Neural cell (in vitro differentiated cells): ENCODE measurements at regions not wholly inside any gene's neighbourhood (a gene's known extent, or its start where the extent isn't known, plus 50 kb on each side); places are given as distances from the start of the nearest gene placed in this dataset.

Source experiments
- H2AFZ ChIP-seq: fragments of 200-600, 300-800 bp; sonication (generic), shearing (Covaris generic); 2 replicates; pipeline ENCODE4 v1.6.0; 2014; ENCODE audit warnings: low read depth, mild to moderate bottlenecking, antibody characterized with exemption, low read length, moderate library complexity
- H3F3A ChIP-seq: fragments of 200-600 bp; shearing (Covaris generic); 2 replicates; pipeline ENCODE4 v1.6.1; 2016; ENCODE audit warnings: mild to moderate bottlenecking, moderate library complexity, mixed read lengths, antibody characterized with exemption, low read length; ENCODE audit not compliant: insufficient read depth, poor library complexity, severe bottlenecking
- H3K27ac ChIP-seq: fragments of 200-600, 300-800 bp; sonication (generic), shearing (Covaris generic); 2 replicates; pipeline ENCODE4 v1.5.1; 2014; ENCODE audit warnings: mild to moderate bottlenecking, low read length, moderate library complexity
- H3K27me3 ChIP-seq: fragments of 300-800, 200-600 bp; sonication (generic), shearing (Covaris generic); 2 replicates; pipeline ENCODE4 v1.6.0; 2014; ENCODE audit warnings: mild to moderate bottlenecking, low read depth, low read length, moderate library complexity; ENCODE audit not compliant: insufficient read depth
- H3K36me3 ChIP-seq: fragments of 300-800, 200-600 bp; sonication (generic), shearing (Covaris generic); 2 replicates; pipeline ENCODE4 v1.5.1; 2014; ENCODE audit warnings: mild to moderate bottlenecking, antibody characterized with exemption, low read length, moderate library complexity; ENCODE audit not compliant: insufficient read depth
- H3K4me2 ChIP-seq: fragments of 300-800, 200-600 bp; sonication (generic), shearing (Covaris generic); 2 replicates; pipeline ENCODE4 v1.6.0; 2014; ENCODE audit warnings: mild to moderate bottlenecking, low read length
- H3K4me3 ChIP-seq: fragments of 300-800, 200-600 bp; sonication (generic), shearing (Covaris generic); 2 replicates; pipeline ENCODE4 v1.5.1; 2014; ENCODE audit warnings: mild to moderate bottlenecking, low read length, moderate library complexity
- H3K79me2 ChIP-seq: fragments of 200-600 bp; shearing (Covaris generic); replicated peaks from 2 replicates; pipeline ENCODE4 v1.6.0; 2014; ENCODE audit warnings: mild to moderate bottlenecking, low read length, moderate library complexity; ENCODE audit not compliant: insufficient read depth
- H3K9ac ChIP-seq: fragments of 300-800, 200-600 bp; sonication (generic), shearing (Covaris generic); 2 replicates; pipeline ENCODE4 v1.6.1; 2016; ENCODE audit warnings: mild to moderate bottlenecking, low read length, mixed read lengths
- H3K9me2 ChIP-seq: fragments of 200-600 bp; shearing (Covaris generic); 2 replicates; pipeline ENCODE4 v1.6.1; 2016; ENCODE audit warnings: mild to moderate bottlenecking, low read length, mixed read lengths; ENCODE audit not compliant: insufficient read depth
- H3K9me3 ChIP-seq: fragments of 200-600, 300-800 bp; sonication (generic), shearing (Covaris generic); 2 replicates; pipeline ENCODE4 v1.6.1; 2016; ENCODE audit warnings: mild to moderate bottlenecking, mixed run types, low read length, moderate library complexity, mixed read lengths
- H4K20me1 ChIP-seq: fragments of 200-600 bp; shearing (Covaris generic); 2 replicates; pipeline ENCODE4 v1.6.1; 2016; ENCODE audit warnings: mild to moderate bottlenecking, mixed run types; ENCODE audit not compliant: insufficient read depth
- EP300 ChIP-seq: fragments of 450-650 bp; conservative IDR thresholded peaks from 2 replicates; pipeline ENCODE4 v1.6.1; 2014; ENCODE audit warnings: antibody characterized with exemption, mild to moderate bottlenecking, moderate library complexity; ENCODE audit not compliant: poor library complexity, severe bottlenecking
- EZH2 ChIP-seq: fragments of 200-600, 300-800 bp; shearing (Covaris generic), sonication (generic); IDR thresholded peaks from 2 replicates; pipeline ENCODE4 v1.6.1; 2014; ENCODE audit warnings: antibody characterized with exemption, low read length, borderline replicate concordance, mild to moderate bottlenecking; ENCODE audit not compliant: insufficient read depth, poor library complexity, severe bottlenecking
- MXI1 ChIP-seq: fragments of 450-650 bp; conservative IDR thresholded peaks from 2 replicates; pipeline ENCODE4 v1.6.1; 2014; ENCODE audit warnings: antibody characterized with exemption, mild to moderate bottlenecking; ENCODE audit not compliant: poor library complexity, severe bottlenecking
- POLR2AphosphoS5 ChIP-seq: IDR thresholded peaks from 2 replicates; pipeline ENCODE4 v1.6.1; 2012
- RAD21 ChIP-seq: fragments of 450-650 bp; conservative IDR thresholded peaks from 2 replicates; pipeline ENCODE4 v1.6.1; 2014; ENCODE audit warnings: antibody characterized with exemption, mild to moderate bottlenecking, moderate library complexity
- SMC3 ChIP-seq: fragments of 450-650 bp; conservative IDR thresholded peaks from 2 replicates; pipeline ENCODE4 v1.6.1; 2014; ENCODE audit warnings: antibody characterized with exemption, mild to moderate bottlenecking, moderate library complexity; ENCODE audit not compliant: poor library complexity
- TAF1 ChIP-seq: IDR thresholded peaks from 2 replicates; pipeline ENCODE4 v1.6.1; 2012; ENCODE audit warnings: low read depth
- TF ChIP-seq, protein P1 (sequence below): IDR thresholded peaks from 2 replicates; pipeline ENCODE4 v1.6.1; 2012; ENCODE audit warnings: borderline replicate concordance
- TF ChIP-seq, protein P2 (sequence below): fragments of 450-650 bp; IDR thresholded peaks from 2 replicates; pipeline ENCODE4 v1.5.1; 2014; ENCODE audit warnings: antibody characterized with exemption, mild to moderate bottlenecking, moderate library complexity; ENCODE audit not compliant: poor library complexity, severe bottlenecking

DNA sequence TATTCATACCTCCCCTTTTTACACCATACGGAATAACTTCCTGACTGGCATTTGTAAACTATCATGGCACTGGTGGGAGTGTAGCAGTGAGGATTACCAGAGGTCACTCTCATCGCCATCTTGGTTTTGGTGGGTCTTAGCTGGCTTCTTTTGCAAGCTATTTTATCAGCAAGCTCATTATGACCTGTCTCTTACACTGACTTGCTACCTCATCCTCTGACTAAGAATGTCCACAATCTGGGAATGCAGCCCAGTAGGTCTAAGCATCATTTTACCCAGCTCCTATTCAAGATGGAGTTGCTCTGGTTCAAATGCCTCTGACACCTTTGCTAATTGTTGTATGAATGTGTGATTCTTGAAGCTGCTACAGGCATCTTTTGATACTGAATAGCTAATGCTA is 950.8 kb upstream of the SLC39A10 start:
- H4K20me1 ChIP-seq: no peaks in the 10 kb centered on the region
- H3K4me2 ChIP-seq: no peak overlapping the region
- TF ChIP-seq, protein P1, sequence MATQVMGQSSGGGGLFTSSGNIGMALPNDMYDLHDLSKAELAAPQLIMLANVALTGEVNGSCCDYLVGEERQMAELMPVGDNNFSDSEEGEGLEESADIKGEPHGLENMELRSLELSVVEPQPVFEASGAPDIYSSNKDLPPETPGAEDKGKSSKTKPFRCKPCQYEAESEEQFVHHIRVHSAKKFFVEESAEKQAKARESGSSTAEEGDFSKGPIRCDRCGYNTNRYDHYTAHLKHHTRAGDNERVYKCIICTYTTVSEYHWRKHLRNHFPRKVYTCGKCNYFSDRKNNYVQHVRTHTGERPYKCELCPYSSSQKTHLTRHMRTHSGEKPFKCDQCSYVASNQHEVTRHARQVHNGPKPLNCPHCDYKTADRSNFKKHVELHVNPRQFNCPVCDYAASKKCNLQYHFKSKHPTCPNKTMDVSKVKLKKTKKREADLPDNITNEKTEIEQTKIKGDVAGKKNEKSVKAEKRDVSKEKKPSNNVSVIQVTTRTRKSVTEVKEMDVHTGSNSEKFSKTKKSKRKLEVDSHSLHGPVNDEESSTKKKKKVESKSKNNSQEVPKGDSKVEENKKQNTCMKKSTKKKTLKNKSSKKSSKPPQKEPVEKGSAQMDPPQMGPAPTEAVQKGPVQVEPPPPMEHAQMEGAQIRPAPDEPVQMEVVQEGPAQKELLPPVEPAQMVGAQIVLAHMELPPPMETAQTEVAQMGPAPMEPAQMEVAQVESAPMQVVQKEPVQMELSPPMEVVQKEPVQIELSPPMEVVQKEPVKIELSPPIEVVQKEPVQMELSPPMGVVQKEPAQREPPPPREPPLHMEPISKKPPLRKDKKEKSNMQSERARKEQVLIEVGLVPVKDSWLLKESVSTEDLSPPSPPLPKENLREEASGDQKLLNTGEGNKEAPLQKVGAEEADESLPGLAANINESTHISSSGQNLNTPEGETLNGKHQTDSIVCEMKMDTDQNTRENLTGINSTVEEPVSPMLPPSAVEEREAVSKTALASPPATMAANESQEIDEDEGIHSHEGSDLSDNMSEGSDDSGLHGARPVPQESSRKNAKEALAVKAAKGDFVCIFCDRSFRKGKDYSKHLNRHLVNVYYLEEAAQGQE: no peak
- no peak for TF ChIP-seq POLR2AphosphoS5
- TF ChIP-seq SMC3: no peak
- no peak for TF ChIP-seq MXI1
- TF ChIP-seq, protein P2, sequence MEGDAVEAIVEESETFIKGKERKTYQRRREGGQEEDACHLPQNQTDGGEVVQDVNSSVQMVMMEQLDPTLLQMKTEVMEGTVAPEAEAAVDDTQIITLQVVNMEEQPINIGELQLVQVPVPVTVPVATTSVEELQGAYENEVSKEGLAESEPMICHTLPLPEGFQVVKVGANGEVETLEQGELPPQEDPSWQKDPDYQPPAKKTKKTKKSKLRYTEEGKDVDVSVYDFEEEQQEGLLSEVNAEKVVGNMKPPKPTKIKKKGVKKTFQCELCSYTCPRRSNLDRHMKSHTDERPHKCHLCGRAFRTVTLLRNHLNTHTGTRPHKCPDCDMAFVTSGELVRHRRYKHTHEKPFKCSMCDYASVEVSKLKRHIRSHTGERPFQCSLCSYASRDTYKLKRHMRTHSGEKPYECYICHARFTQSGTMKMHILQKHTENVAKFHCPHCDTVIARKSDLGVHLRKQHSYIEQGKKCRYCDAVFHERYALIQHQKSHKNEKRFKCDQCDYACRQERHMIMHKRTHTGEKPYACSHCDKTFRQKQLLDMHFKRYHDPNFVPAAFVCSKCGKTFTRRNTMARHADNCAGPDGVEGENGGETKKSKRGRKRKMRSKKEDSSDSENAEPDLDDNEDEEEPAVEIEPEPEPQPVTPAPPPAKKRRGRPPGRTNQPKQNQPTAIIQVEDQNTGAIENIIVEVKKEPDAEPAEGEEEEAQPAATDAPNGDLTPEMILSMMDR: no peak
- no peak for TF ChIP-seq RAD21
- H3K36me3 ChIP-seq: no peaks in the 10 kb centered on the region
- H3K27ac ChIP-seq: no peak overlapping the region
- no peak overlapping the region for H2AFZ ChIP-seq
- H3K27me3 ChIP-seq: no peaks in the 10 kb centered on the region
- H3F3A ChIP-seq: no peaks in the 10 kb centered on the region
- H3K9me2 ChIP-seq: no peaks in the 10 kb centered on the region
- no peak overlapping the region for H3K4me3 ChIP-seq
- H3K79me2 ChIP-seq: no peaks in the 10 kb centered on the region
- H3K9ac ChIP-seq: no peak overlapping the region
- no peaks in the 10 kb centered on the region for H3K9me3 ChIP-seq

DNA sequence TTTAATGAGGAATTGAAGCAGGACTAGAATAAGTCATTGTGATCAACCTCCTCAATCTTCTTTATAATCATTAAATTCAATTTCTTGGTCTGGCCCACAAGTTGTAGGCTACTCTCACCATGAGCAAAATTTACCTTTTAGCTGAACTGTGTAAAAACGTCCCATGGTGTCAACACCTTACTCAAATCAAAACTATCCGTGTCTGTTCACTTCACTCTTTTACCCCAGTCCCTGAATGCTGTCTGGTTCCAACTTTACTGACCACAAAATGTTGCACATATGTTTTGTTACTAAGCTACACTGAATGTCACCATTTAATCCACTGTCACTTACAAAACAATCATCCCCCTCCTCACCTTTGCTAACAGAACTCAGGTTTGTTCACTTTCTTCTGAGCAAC is 951.6 kb upstream of the SLC39A10 start:
- Histone ChIP-seq H4K20me1 (no peaks in the 10 kb centered on the region), H3K9ac (no peak overlapping the region), H3K9me2 (no peaks in the 10 kb centered on the region), H3K27me3 (no peaks in the 10 kb centered on the region), H3K36me3 (no peaks in the 10 kb centered on the region), H3F3A (no peaks in the 10 kb centered on the region), H3K79me2 (no peaks in the 10 kb centered on the region), H3K9me3 (no peaks in the 10 kb centered on the region), H3K4me3 (no peak overlapping the region), H3K4me2 (no peak overlapping the region), H2AFZ (no peak overlapping the region), H3K27ac (no peak overlapping the region)
- no peak for TF ChIP-seq SMC3
- TF ChIP-seq RAD21: no peak
- TF ChIP-seq, protein P2: no peak
- no peak for TF ChIP-seq EP300
- TF ChIP-seq, protein P1: no peak
- TF ChIP-seq POLR2AphosphoS5: no peak
- no peak for TF ChIP-seq TAF1
- TF ChIP-seq MXI1: no peak
- TF ChIP-seq EZH2: no peak
